Urinary bladder (tissue), 3 donors: ENCODE measurements at regions not wholly inside any gene's neighbourhood (a gene's known extent, or its start where the extent isn't known, plus 50 kb on each side); places are given as distances from the start of the nearest gene placed in this dataset.

ENCODE experiments used
- DNase-seq: peaks from one replicate; pipeline ENCODE4 v3.0.0-alpha.2; 2015; ENCODE audit errors: extremely low spot score
- H3K27ac ChIP-seq: one replicate; pipeline ENCODE4 v1.5.1; 2013; ENCODE audit warnings: low read depth, mild to moderate bottlenecking, moderate library complexity
- H3K36me3 ChIP-seq: one replicate; pipeline ENCODE4 v1.6.1; 2013; ENCODE audit warnings: mild to moderate bottlenecking, moderate library complexity; ENCODE audit not compliant: insufficient read depth
- H3K4me1 ChIP-seq: one replicate; pipeline ENCODE4 v1.6.1; 2013; ENCODE audit warnings: mild to moderate bottlenecking, moderate library complexity; ENCODE audit not compliant: insufficient read depth
- H3K4me3 ChIP-seq: one replicate; pipeline ENCODE4 v1.5.1; 2013; ENCODE audit warnings: low read depth, low read length
- WGBS: extraction: QIAGEN DNeasy Blood & Tissue Kit; methylation state at CpG from one replicate; pipeline ENCODE4 v1.1.7; 2013; 5-methylcytosine and 5-hydroxymethylcytosine counted together
- donor health status: healthy with polysubstance abuse.
- donor health status: healthy.

DNA sequence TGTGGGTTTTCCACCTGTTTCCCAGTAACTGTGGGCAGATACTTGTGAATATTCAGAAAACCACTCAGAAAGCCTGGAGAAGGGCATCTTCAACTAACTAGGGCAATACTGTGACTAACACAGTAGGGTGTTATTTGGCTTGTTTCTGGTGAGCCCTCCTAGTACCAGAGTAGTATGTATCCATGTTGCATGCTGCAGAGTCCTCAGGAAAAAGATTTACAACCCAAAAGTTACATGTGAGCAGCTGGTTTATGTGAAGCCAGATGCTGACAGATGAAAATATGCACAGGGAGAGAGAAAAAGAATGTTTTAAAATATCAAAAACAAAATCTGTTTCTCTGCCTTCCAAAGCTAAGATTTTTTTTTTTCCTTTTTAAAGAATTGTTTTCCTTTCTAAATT, 333.2 kb upstream of the UBE2E3 start:
- H3K36me3 ChIP-seq: no peaks in the 10 kb centered on the region
- H3K4me1 ChIP-seq: no peaks in the 10 kb centered on the region
- DNase-seq: no peak
- no peak overlapping the region for H3K27ac ChIP-seq
- no peak overlapping the region for H3K4me3 ChIP-seq

DNA sequence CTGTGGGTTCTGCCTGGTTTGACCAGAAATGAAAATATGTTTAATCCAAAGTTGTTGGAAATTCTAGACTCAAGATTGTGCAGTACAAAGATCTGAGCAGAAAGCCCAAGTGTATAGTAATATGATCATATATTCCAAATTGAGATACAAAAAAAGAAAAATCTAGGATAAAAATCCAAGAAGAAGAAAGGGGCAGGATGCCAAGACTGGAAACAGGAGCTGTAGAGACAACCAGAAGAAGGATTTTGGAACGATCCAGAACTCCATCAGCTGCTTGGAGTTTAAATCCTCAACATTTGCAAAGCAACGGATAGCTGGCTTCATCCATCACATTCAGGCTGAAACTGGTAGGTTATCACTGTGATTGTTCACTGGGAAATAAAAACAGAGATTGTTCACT, 333.6 kb upstream of the UBE2E3 start:
- no peaks in the 10 kb centered on the region for H3K4me1 ChIP-seq
- no peak overlapping the region for H3K4me3 ChIP-seq
- WGBS: 29% methylated on average over 2 of the region's 2 CpGs
- H3K36me3 ChIP-seq: no peaks in the 10 kb centered on the region
- DNase-seq: no peak
- H3K27ac ChIP-seq: no peak overlapping the region

DNA sequence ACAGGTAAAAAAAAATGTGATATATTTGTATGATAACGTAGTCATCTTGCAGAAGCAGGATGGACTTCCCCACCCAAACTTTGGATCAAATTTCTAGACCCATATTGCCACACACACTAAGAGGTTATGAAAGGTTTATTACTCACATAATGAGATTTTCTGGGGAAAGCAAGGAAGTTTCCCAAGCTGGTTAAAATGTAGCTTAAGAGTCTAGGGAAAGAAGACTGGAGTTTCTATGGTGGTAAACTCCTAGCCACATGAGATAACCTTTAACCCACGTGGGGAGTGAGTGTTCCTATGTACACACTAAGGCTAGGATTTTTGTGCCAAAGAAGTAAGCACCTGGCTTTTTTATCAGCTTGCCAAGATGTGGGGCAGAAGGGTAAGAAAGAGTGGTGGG, 335.7 kb upstream of the UBE2E3 start:
- Histone ChIP-seq H3K36me3 (no peaks in the 10 kb centered on the region), H3K4me3 (no peak overlapping the region), H3K27ac (no peak overlapping the region), H3K4me1 (no peaks in the 10 kb centered on the region)
- DNase-seq: no peak
- WGBS: 69% methylated on average over 2 of the region's 2 CpGs

DNA sequence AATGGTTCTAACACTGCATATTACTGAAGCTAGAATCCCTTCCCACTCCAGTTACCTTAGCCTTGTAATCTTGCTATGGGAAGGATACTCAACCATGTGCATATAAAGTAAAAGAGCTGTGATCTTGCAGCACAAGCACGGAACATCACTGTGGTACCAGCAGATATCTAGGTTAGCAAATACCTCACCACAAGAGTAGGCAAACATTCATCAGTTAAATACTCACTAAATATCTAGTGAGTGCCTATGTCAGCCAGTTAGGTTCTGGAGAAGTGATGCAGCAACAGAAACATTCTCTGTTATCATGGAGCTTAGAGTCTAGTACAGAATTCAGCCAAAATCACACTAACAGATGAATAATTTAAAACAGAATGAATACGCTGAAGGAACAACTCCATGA, 349.6 kb upstream of the UBE2E3 start:
- Histone ChIP-seq H3K36me3 (no peaks in the 10 kb centered on the region), H3K4me3 (no peak overlapping the region), H3K4me1 (no peaks in the 10 kb centered on the region), H3K27ac (no peak overlapping the region)
- 90% methylated on average over 2 of the region's 2 CpGs for WGBS
- DNase-seq: no peak

DNA sequence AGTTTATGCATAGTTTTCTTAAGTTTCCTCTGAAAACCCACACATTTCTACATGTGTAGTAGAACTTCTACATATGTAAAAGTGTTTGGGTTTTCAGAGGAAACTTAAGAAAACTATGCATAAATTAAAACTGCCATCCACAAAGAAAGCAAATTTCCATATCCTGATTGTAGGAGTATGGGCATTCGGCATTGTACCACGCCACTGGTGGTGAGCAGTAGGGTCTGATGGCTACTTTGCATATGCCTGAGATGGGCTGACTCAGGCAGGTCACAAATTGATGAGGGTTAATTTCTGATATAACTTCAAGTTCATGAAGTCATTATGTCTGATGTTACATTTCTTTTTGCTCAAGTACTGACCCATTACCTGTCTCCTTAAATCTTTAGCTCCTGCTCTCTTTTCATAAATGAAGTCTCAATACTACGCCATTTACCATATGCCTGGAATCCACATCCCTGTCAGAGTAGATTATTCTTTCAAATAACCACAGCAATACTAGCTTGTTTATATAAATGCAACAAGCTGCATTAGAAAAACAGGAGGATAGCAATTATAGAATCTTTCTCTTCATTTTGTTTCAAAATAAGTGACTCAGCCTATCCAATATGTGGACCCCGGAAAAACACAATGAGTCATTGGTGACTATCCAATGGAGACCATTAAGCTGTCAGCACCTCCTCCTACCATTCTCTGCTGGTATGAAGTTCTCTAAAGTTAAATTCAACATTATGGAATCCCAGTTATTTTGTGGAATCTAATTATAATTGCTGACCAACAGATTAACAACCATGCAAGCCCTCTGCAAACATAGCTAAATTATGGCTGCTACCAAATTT, 355.2 kb upstream of the UBE2E3 start:
- no peak overlapping the region for H3K27ac ChIP-seq
- 80% methylated on average over 4 of the region's 4 CpGs for WGBS
- H3K4me3 ChIP-seq: no peak overlapping the region
- H3K4me1 ChIP-seq: no peaks in the 10 kb centered on the region
- no peak for DNase-seq
- H3K36me3 ChIP-seq: no peaks in the 10 kb centered on the region

DNA sequence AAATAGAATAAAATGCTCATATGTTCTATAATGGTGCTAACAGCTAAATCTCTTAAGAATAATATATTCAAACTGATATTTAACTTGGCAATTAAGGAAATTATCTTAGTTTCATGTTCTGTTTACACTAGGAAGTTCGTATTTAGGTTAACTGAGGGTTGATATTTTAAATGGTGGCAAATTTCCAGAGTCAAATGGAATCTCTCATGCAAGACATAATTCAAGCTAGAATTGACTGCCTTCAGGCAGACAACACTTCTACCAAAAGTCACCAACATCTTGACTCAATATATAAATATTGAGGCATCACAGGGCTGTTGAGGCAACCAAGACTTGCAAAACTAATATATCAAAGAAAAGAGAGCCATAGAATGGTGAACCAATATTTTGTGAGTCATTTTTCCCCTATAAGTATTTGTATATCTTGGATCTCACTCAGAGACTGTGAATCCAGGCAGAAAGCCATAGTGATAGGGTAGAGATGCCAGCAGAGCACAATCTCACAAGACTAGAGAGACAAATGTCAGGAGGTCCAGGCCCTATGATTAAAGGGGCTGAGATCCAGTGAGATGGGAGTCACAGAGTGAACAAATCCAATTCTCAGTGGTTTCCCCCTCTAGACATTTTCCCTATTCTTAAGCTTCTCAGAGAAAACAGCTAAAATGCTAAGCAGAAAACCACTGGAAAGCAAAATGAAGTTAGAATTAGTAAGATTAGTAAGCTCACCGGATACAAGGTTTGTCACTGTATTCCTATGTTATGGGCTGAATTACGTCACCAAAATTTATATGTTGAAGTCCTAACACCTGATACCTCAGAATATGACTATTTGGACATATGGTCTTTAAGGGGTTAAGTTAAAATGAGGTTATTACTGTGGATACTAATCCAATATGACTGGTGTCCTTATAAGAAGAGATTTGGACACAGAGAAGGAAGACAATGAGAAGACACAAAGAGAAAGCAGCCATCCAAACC, 358.2 kb upstream of the UBE2E3 start:
- no peak overlapping the region for H3K27ac ChIP-seq
- no peak overlapping the region for H3K4me3 ChIP-seq
- no peaks in the 10 kb centered on the region for H3K36me3 ChIP-seq
- H3K4me1 ChIP-seq: no peaks in the 10 kb centered on the region
- 75% methylated on average over 3 of the region's 3 CpGs for WGBS
- no peak for DNase-seq

DNA sequence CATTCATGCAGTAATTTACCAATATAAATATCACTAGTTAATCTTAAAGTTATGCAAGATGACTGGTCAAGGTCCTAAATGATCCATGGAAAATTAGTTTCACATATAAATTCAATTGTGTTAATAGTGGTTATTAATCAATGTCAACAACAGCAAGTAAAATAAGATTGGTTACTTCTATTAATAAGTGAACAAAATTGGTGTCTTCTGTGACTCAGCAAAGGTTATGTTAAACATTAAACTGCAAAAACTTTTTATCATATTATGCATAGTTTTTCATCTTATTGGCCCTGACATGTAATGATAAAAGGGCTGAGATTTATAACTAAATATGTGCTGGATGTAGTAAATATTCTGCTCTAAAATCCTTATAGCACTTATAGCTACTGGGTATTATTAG, 359.0 kb upstream of the UBE2E3 start:
- Histone ChIP-seq H3K36me3 (no peaks in the 10 kb centered on the region), H3K4me3 (no peak overlapping the region), H3K4me1 (no peaks in the 10 kb centered on the region), H3K27ac (no peak overlapping the region)
- no peak for DNase-seq

DNA sequence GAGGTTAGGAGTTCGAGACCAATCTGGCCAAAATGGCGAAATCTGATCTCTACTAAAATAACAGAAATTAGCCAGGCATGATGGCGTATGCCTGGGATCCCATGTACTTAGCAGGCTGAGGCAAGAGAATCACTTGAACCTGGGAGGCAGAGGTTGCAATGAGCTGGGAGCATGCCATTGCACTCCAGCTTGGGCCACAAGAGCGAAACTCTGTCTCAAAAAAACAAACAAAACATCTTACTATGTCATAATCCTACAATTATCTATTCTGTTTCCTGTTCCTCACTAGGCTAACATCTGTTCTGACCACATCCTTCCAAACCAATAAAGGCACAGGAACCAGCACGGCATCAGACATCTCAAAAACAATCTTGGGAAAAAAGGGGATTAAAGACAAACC, 361.8 kb upstream of the UBE2E3 start:
- no peaks in the 10 kb centered on the region for H3K36me3 ChIP-seq
- DNase-seq: no peak
- 84% methylated on average over 5 of the region's 5 CpGs for WGBS
- no peaks in the 10 kb centered on the region for H3K4me1 ChIP-seq
- no peak overlapping the region for H3K27ac ChIP-seq
- H3K4me3 ChIP-seq: no peak overlapping the region

DNA sequence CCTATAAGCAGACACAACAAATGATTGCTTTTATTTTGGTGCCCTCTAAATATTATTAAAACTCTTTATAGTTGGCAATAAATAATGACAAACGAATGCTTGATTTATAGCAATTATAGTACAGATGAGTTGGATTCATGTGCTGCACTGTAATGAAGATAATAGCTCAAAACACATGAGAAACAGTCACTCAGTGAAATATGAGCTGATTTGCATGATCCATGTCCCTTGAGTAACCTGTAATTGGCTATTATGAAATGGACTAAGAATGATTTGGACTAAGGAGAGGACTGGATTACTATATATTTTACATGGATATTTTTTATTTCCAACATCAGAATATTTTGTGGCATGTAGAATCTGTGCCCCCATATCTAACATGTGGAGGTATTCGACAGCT, 365.6 kb upstream of the UBE2E3 start:
- 92% methylated on average over 2 of the region's 2 CpGs for WGBS
- Histone ChIP-seq H3K4me1 (no peaks in the 10 kb centered on the region), H3K27ac (no peak overlapping the region), H3K36me3 (no peaks in the 10 kb centered on the region), H3K4me3 (no peak overlapping the region)
- no peak for DNase-seq

DNA sequence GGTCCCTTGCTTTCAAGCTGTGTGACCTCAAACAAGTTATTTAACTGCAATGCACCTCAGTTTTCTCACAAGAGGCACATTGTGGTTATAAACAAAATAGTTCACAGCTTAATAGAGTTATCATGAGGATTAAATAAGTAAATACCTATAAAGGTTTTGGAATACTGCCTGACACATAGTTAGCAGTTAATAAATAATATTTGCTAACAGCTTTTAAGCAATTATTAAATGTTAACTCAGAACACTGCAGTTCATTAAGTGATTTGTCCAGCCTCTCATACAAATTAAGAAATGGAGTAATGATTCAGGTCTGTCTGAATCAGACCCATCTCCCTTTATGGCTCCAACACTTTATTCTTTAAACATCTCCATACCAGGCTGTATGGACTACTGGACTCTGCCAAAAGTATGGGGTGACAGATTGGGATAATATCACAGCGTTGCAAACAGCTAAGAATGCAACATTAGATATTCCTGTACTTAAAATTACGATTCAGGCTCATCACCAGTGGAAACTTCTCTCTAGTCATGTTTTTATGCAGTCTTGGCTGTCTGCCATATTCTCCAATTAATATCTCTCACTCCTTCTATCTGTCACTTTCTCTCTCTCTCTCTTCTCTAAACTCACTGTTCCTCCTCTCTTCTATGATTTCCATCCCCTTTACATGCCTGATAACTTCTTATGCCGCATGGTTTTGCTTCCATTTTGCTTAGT, 370.6 kb upstream of the UBE2E3 start:
- Histone ChIP-seq H3K4me1 (no peaks in the 10 kb centered on the region), H3K4me3 (no peak overlapping the region), H3K36me3 (no peaks in the 10 kb centered on the region), H3K27ac (no peak overlapping the region)
- WGBS: 56% methylated on average over 3 of the region's 3 CpGs
- no peak for DNase-seq

DNA sequence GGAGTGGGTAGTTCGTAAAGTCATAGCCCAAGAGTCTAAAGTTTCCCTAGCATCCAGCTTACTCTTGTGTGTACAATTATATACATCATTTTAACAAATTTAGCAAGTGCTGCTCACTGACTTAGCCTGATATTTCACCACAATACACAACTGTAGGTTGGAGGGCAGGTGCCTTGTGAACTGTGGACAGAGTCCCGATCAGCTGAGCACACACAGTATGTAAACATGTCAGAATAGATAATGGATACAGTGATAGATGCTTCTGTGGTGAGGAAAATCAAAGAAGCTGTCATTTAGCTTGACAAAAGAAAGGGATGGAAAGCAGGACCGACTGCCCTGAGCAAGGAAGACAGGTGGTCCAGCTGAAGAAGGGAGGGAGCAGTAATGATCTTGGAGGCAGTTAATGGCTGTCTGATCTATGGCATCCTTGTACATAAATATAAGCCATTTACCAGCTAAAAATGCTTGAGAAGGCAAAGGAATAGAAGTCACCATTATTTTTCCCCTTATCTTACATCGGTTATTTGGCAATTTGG, 372.8 kb upstream of the UBE2E3 start:
- Histone ChIP-seq H3K36me3 (no peaks in the 10 kb centered on the region), H3K4me1 (no peaks in the 10 kb centered on the region), H3K4me3 (no peak overlapping the region), H3K27ac (no peak overlapping the region)
- 74% methylated on average over 4 of the region's 4 CpGs for WGBS
- DNase-seq: no peak

DNA sequence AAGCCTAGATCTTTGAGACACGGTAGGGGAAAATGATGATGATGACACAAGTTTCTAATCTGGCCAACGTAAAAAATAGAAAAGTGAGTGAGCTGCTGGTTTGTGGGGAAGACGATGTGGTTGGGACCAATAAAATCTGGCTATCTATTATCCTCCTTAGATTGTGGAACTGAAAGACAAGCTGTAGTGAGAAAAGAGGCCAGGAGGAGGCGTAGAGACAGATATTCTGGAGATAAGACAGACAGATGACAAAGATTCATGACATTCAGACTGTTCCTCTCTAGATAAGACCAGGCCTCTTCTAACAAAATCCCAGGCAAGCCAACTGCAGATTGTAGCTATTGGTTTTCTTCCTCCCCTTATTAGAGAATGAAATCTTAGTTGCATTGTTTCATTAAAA, 376.3 kb upstream of the UBE2E3 start:
- no peaks in the 10 kb centered on the region for H3K4me1 ChIP-seq
- 30% methylated on average over 4 of the region's 4 CpGs for WGBS
- DNase-seq: no peak
- no peak overlapping the region for H3K27ac ChIP-seq
- H3K4me3 ChIP-seq: no peak overlapping the region
- H3K36me3 ChIP-seq: no peaks in the 10 kb centered on the region

DNA sequence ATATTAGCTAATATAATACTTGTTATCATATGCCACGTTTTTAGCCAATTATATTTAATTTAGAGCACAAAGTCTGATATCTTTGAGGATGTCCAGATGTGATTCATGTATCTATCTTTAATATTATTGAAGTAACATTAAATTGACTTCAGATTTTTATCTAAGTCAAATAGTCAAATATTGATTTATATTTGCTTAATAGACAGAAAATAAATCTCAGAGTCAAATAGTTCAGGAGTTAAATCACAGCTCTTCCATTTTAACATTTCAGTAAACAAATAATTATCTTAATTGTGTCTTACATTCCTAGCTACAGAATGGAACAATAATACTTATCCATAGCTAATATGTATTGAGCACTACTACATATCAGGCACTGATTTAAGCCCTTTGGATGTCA, 379.4 kb upstream of the UBE2E3 start:
- no peaks in the 10 kb centered on the region for H3K36me3 ChIP-seq
- no peaks in the 10 kb centered on the region for H3K4me1 ChIP-seq
- WGBS: 80% methylated on average over 1 of the region's 1 CpG
- no peak overlapping the region for H3K27ac ChIP-seq
- no peak overlapping the region for H3K4me3 ChIP-seq
- DNase-seq: no peak
